H1 (cell line): ENCODE measurements at regions not wholly inside any gene's neighbourhood (a gene's known extent, or its start where the extent isn't known, plus 50 kb on each side); places are given as distances from the start of the nearest gene placed in this dataset.

Experiments
- CTCF ChIA-PET: fragments of 300-600 bp; sonication (Branson Sonifier 250); formaldehyde crosslinking; loops from one replicate; lab custom pipeline; 2021; ENCODE audit not compliant: partially characterized antibody; lab: Charles Lee
- POLR2A ChIA-PET: fragments of 300-600 bp; sonication (Branson Sonifier 250); formaldehyde crosslinking; loops from one replicate; lab custom pipeline; 2021; ENCODE audit warnings: inconsistent platforms; ENCODE audit not compliant: partially characterized antibody; lab: Charles Lee
- DNase-seq, 2 experiments: peaks; one replicate each; pipeline versions ENCODE4 v3.0.0 to v3.0.0-alpha.2; 2010 to 2022; ENCODE audit warnings: low spot score in 2 of 2, low read depth in 1 of 2, mixed read lengths in 1 of 2
- FAIRE-seq: peaks from 2 replicates; lab custom pipeline; 2011; peaks lifted over from hg19 to GRCh38; lab: Jason Lieb, UNC
- H2AFZ ChIP-seq: 2 replicates; pipeline ENCODE4 v1.8.1; 2012; ENCODE audit warnings: low read length, inconsistent platforms
- H2AK5ac ChIP-seq: 2 replicates; pipeline ENCODE4 v1.6.1; 2013; ENCODE audit warnings: low read depth, low read length
- H2BK120ac ChIP-seq: replicated peaks from 2 replicates; pipeline ENCODE3; 2013; ENCODE audit warnings: low read depth, low read length, inconsistent platforms
- H2BK12ac ChIP-seq: 2 replicates; pipeline ENCODE4 v1.6.1; 2013; ENCODE audit warnings: low read depth, low read length
- H2BK15ac ChIP-seq: 2 replicates; pipeline ENCODE4 v1.6.1; 2013; ENCODE audit warnings: low read length
- H2BK20ac ChIP-seq: 2 replicates; pipeline ENCODE4 v1.6.1; 2013; ENCODE audit warnings: low read length
- H2BK5ac ChIP-seq: 2 replicates; pipeline ENCODE4 v1.6.1; 2013; ENCODE audit warnings: low read depth, low read length
- H3K14ac ChIP-seq: 2 replicates; pipeline ENCODE4 v1.6.1; 2013; ENCODE audit warnings: inconsistent platforms; ENCODE audit not compliant: insufficient read length
- H3K18ac ChIP-seq: 2 replicates; pipeline ENCODE4 v1.6.1; 2013; ENCODE audit warnings: low read length; ENCODE audit errors: extremely low read depth
- H3K23ac ChIP-seq: 2 replicates; pipeline ENCODE4 v1.6.1; 2013; ENCODE audit warnings: inconsistent platforms; ENCODE audit not compliant: insufficient read length
- H3K23me2 ChIP-seq: 2 replicates; pipeline ENCODE4 v1.6.1; 2013; ENCODE audit warnings: low read depth, low read length
- H3K27ac ChIP-seq: 2 replicates; pipeline ENCODE4 v1.6.1; 2011; ENCODE audit warnings: low read depth, low read length, inconsistent platforms
- H3K27me3 ChIP-seq, 4 experiments: replicated peaks in 1 of 4; 1 replicate in 1 of 4; 2 replicates in 3 of 4; pipeline versions ENCODE4 v1.6.1 to v1.8.1; 2011 to 2013; ENCODE audit warnings: low read length in 3 of 4, mild to moderate bottlenecking in 3 of 4, inconsistent platforms in 2 of 4, mixed read lengths in 2 of 4, moderate library complexity in 1 of 4; ENCODE audit not compliant: control insufficient read depth in 3 of 4, insufficient read depth in 3 of 4; ENCODE audit errors: extremely low read depth in 1 of 4
- H3K36me3 ChIP-seq, 4 experiments: 2 replicates each; pipeline versions ENCODE4 v1.6.1 to v1.8.1; 2011 to 2013; ENCODE audit warnings: mild to moderate bottlenecking in 4 of 4, low read length in 3 of 4, moderate library complexity in 2 of 4, control low read depth in 1 of 4, inconsistent platforms in 1 of 4; ENCODE audit not compliant: insufficient read depth in 4 of 4, control insufficient read depth in 2 of 4
- H3K4ac ChIP-seq: replicated peaks from 2 replicates; pipeline ENCODE3; 2013; ENCODE audit warnings: low read length, low read depth, mixed read lengths, inconsistent platforms; ENCODE audit not compliant: insufficient read length
- H3K4me1 ChIP-seq, 4 experiments: replicated peaks in 1 of 4; 1 replicate in 1 of 4; 2 replicates in 3 of 4; pipeline versions ENCODE4 v1.6.1 to v1.8.1; 2011 to 2013; ENCODE audit warnings: low read length in 3 of 4, inconsistent platforms in 2 of 4, mixed read lengths in 1 of 4; ENCODE audit not compliant: insufficient read depth in 4 of 4, control insufficient read depth in 3 of 4
- H3K4me2 ChIP-seq, 2 experiments: 2 replicates each; pipeline versions ENCODE4 v1.6.1 to v1.8.1; 2011 to 2013; ENCODE audit warnings: low read depth in 2 of 2, low read length in 2 of 2, control low read depth in 1 of 2, inconsistent platforms in 1 of 2, mild to moderate bottlenecking in 1 of 2; ENCODE audit not compliant: insufficient read depth in 1 of 2
- H3K4me3 ChIP-seq, 4 experiments: fragments of 200-600, 300-600 bp in 1 of 4; sonication (generic), shearing (Covaris generic), sonication (Bioruptor Twin) in 1 of 4; 2 replicates each; pipeline versions ENCODE4 v1.5.1 to v1.8.1; 2011 to 2016; ENCODE audit warnings: low read length in 4 of 4, low read depth in 3 of 4, control low read depth in 2 of 4, inconsistent platforms in 2 of 4, mild to moderate bottlenecking in 2 of 4, mixed read lengths in 1 of 4, moderate library complexity in 1 of 4; ENCODE audit not compliant: insufficient read depth in 2 of 4; ENCODE audit errors: extremely low read depth in 1 of 4
- H3K56ac ChIP-seq: replicated peaks from 2 replicates; pipeline ENCODE3; 2013; ENCODE audit warnings: low read depth, mild to moderate bottlenecking, mixed read lengths, low read length, inconsistent platforms; ENCODE audit not compliant: insufficient read length
- H3K79me1 ChIP-seq: 2 replicates; pipeline ENCODE4 v1.6.1; 2013; ENCODE audit warnings: low read depth, low read length, control low read depth
- H3K79me2 ChIP-seq, 2 experiments: 2 replicates each; pipeline versions ENCODE4 v1.6.1 to v1.8.1; 2012 to 2013; ENCODE audit warnings: low read length in 2 of 2, mild to moderate bottlenecking in 2 of 2, inconsistent platforms in 1 of 2; ENCODE audit not compliant: insufficient read depth in 2 of 2, control insufficient read depth in 1 of 2
- H3K9ac ChIP-seq, 4 experiments: replicated peaks in 1 of 4; 1 replicate in 1 of 4; 2 replicates in 3 of 4; pipeline versions ENCODE4 v1.6.1 to v1.8.1; 2011 to 2013; ENCODE audit warnings: low read depth in 3 of 4, low read length in 3 of 4, control low read depth in 2 of 4, mild to moderate bottlenecking in 2 of 4, moderate library complexity in 2 of 4, inconsistent platforms in 1 of 4; ENCODE audit errors: extremely low read depth in 1 of 4
- H3K9me3 ChIP-seq, 2 experiments: 2 replicates each; pipeline versions ENCODE4 v1.6.1 to v1.8.1; 2012 to 2013; ENCODE audit warnings: mild to moderate bottlenecking in 2 of 2, moderate library complexity in 2 of 2, control low read depth in 1 of 2, inconsistent platforms in 1 of 2, low read depth in 1 of 2, low read length in 1 of 2, mixed read lengths in 1 of 2; ENCODE audit not compliant: insufficient read depth in 2 of 2
- H4K20me1 ChIP-seq, 2 experiments: replicated peaks in 1 of 2; 2 replicates each; pipeline versions ENCODE3 to v1.8.1; 2011 to 2013; ENCODE audit warnings: inconsistent platforms in 2 of 2, low read length in 2 of 2, mild to moderate bottlenecking in 1 of 2; ENCODE audit not compliant: insufficient read depth in 2 of 2, control insufficient read depth in 1 of 2
- H4K5ac ChIP-seq: 2 replicates; pipeline ENCODE4 v1.6.1; 2013; ENCODE audit warnings: low read length, low read depth, mixed read lengths, inconsistent platforms; ENCODE audit not compliant: insufficient read length
- H4K8ac ChIP-seq: 2 replicates; pipeline ENCODE4 v1.8.0; 2013; ENCODE audit warnings: mild to moderate bottlenecking, moderate library complexity, low read length, inconsistent platforms; ENCODE audit not compliant: insufficient read depth; ENCODE audit errors: extremely low read depth
- H4K91ac ChIP-seq: replicated peaks from 2 replicates; pipeline ENCODE3; 2013; ENCODE audit warnings: low read length, mixed read lengths, inconsistent platforms; ENCODE audit not compliant: insufficient read length
- CHD2 ChIP-seq: IDR thresholded peaks from 2 replicates; pipeline ENCODE4 v1.6.1; 2012; ENCODE audit warnings: low read length, improper control_type of control experiment
- RNF2 ChIP-seq: fragments of 200-900, 300-1000 bp; sonication (generic); IDR thresholded peaks from 2 replicates; pipeline ENCODE4 v1.7.1; 2016; ENCODE audit warnings: borderline replicate concordance, low read depth, mild to moderate bottlenecking, antibody characterized with exemption, low read length; ENCODE audit not compliant: poor library complexity, severe bottlenecking; ENCODE audit errors: missing control alignments
- SAP30 ChIP-seq: fragments of 300-600 bp; sonication (generic); IDR thresholded peaks from 2 replicates; pipeline ENCODE4 v1.7.1; 2012; ENCODE audit warnings: low read length, moderate library complexity, mild to moderate bottlenecking, inconsistent platforms; ENCODE audit not compliant: insufficient read depth, insufficient replicate concordance
- SIX5 ChIP-seq: IDR thresholded peaks from 2 replicates; pipeline ENCODE4 v1.6.1; 2011; ENCODE audit warnings: mild to moderate bottlenecking, low read depth, low read length
- SP2 ChIP-seq: IDR thresholded peaks from 2 replicates; pipeline ENCODE4 v1.6.1; 2012; ENCODE audit warnings: mild to moderate bottlenecking, low read length, inconsistent platforms
- TAF1 ChIP-seq: IDR thresholded peaks from 2 replicates; pipeline ENCODE4 v1.6.1; 2011; ENCODE audit warnings: mild to moderate bottlenecking, low read depth, low read length
- WGBS, 2 experiments: shearing (Covaris generic) in 1 of 2; methylation state at CpG; one replicate each; pipeline versions ENCODE4 v1.1.6 to v1.1.7; 2013 to 2015; ENCODE audit warnings: low lambda C conversion rate in 2 of 2, mixed read lengths in 2 of 2, inconsistent platforms in 1 of 2, low coverage in 1 of 2, missing lambda C conversion rate in 1 of 2; ENCODE audit not compliant: insufficient replicate concordance in 2 of 2, insufficient coverage in 1 of 2, insufficient read length in 1 of 2; ENCODE audit errors: extremely low coverage in 1 of 2, missing lambda C conversion rate in 1 of 2; 5-methylcytosine and 5-hydroxymethylcytosine counted together
- TF ChIP-seq, protein P1 (sequence below): IDR thresholded peaks from 2 replicates; pipeline ENCODE4 v1.6.1; 2012; ENCODE audit warnings: low read length, inconsistent platforms
- TF ChIP-seq, protein P2 (sequence below), 3 experiments: IDR thresholded peaks; 1 replicate in 2 of 3; 2 replicates in 1 of 3; pipeline versions ENCODE4 v1.5.1 to v1.6.1; 2011; ENCODE audit warnings: low read length in 3 of 3, mild to moderate bottlenecking in 3 of 3, inconsistent platforms in 2 of 3, low read depth in 1 of 3, moderate library complexity in 1 of 3; ENCODE audit not compliant: insufficient read depth in 1 of 3; ENCODE audit errors: control extremely low read depth in 1 of 3

DNA sequence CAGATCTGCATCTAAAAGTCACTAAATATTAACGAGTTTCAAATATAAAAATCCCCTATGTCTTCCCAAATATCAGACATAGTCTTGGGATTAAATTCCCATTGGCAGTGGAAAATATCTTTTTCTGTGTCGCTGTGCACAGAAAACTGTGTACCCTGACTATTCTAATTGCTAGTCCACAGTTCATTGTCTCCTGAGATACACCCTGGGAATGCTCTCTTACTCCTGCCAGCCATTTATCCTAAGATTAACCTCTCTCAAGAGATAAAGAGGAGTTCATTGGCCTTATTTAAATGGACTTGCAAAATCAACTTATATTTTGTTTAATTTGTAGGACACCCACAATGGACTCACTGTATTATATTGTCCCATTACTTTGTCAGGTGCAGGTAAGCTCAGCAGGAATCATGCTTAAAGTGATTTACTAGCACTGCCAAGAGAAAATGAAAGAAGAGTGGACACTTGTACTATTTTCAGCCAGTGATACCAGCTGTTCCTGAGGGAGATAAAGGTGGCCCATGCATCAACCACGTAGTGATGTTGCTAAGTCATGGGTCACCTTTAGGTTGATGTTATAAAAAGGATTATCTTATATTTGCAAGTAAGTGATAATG lies 553.8 kb downstream of the PIK3C3 start:
- no peaks in the 10 kb centered on the region for H3K79me2 ChIP-seq
- no peak overlapping the region for H3K18ac ChIP-seq
- WGBS, 2 experiments = 92% methylated on average over 3 of the region's 3 CpGs; no CpG with 5 or more reads in 1 of the 2 experiments
- FAIRE-seq (no peak), DNase-seq (no peak)
- no peak overlapping the region for H3K4me2 ChIP-seq
- H3K23ac ChIP-seq = no peak overlapping the region
- H3K4me3 ChIP-seq = no peak overlapping the region
- H4K20me1 ChIP-seq = no peaks in the 10 kb centered on the region
- POLR2A ChIA-PET = no interaction called here
- H3K27me3 ChIP-seq = no peaks in the 10 kb centered on the region
- no peaks in the 10 kb centered on the region for H3K36me3 ChIP-seq
- no peak overlapping the region for H4K8ac ChIP-seq
- no peak overlapping the region for H2BK5ac ChIP-seq
- H4K91ac ChIP-seq = no peak overlapping the region
- no peaks in the 10 kb centered on the region for H3K9me3 ChIP-seq
- no peak overlapping the region for H2AFZ ChIP-seq
- no peak overlapping the region for H2BK15ac ChIP-seq
- no peak overlapping the region for H2AK5ac ChIP-seq
- H3K9ac ChIP-seq = no peak overlapping the region
- no peak overlapping the region for H3K4ac ChIP-seq
- H2BK120ac ChIP-seq = no peak overlapping the region
- H2BK12ac ChIP-seq = no peak overlapping the region
- no peak overlapping the region for H3K14ac ChIP-seq
- H3K79me1 ChIP-seq = no peaks in the 10 kb centered on the region
- no peaks in the 10 kb centered on the region for H3K4me1 ChIP-seq
- no peaks in the 10 kb centered on the region for H3K23me2 ChIP-seq
- CTCF ChIA-PET = no interaction called here
- H3K27ac ChIP-seq = no peak overlapping the region
- no peak overlapping the region for H2BK20ac ChIP-seq
- H4K5ac ChIP-seq = no peak overlapping the region
- no peak overlapping the region for H3K56ac ChIP-seq
- no peak for TF ChIP-seq SIX5
- no peak for TF ChIP-seq SAP30
- no peak for TF ChIP-seq RNF2
- TF ChIP-seq CHD2 = no peak
- TF ChIP-seq, protein P1, sequence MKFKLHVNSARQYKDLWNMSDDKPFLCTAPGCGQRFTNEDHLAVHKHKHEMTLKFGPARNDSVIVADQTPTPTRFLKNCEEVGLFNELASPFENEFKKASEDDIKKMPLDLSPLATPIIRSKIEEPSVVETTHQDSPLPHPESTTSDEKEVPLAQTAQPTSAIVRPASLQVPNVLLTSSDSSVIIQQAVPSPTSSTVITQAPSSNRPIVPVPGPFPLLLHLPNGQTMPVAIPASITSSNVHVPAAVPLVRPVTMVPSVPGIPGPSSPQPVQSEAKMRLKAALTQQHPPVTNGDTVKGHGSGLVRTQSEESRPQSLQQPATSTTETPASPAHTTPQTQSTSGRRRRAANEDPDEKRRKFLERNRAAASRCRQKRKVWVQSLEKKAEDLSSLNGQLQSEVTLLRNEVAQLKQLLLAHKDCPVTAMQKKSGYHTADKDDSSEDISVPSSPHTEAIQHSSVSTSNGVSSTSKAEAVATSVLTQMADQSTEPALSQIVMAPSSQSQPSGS = no peak
- no peak for TF ChIP-seq SP2
- TF ChIP-seq, protein P2, sequence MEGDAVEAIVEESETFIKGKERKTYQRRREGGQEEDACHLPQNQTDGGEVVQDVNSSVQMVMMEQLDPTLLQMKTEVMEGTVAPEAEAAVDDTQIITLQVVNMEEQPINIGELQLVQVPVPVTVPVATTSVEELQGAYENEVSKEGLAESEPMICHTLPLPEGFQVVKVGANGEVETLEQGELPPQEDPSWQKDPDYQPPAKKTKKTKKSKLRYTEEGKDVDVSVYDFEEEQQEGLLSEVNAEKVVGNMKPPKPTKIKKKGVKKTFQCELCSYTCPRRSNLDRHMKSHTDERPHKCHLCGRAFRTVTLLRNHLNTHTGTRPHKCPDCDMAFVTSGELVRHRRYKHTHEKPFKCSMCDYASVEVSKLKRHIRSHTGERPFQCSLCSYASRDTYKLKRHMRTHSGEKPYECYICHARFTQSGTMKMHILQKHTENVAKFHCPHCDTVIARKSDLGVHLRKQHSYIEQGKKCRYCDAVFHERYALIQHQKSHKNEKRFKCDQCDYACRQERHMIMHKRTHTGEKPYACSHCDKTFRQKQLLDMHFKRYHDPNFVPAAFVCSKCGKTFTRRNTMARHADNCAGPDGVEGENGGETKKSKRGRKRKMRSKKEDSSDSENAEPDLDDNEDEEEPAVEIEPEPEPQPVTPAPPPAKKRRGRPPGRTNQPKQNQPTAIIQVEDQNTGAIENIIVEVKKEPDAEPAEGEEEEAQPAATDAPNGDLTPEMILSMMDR (IDR thresholded peaks at IDR 0.05; ENCODE audit: control extremely low read depth in 1 of 3, insufficient read depth in 1 of 3, low read depth in 1 of 3, low read length in 3 of 3) = no peak
- no peak for TF ChIP-seq TAF1
